NCI-H146 (cell line): ENCODE measurements at regions not wholly inside any gene's neighbourhood (a gene's known extent, or its start where the extent isn't known, plus 50 kb on each side); places are given as distances from the start of the nearest gene placed in this dataset.
"Not testable (repeated sequence)": the region's sequence is repeated elsewhere in the genome, so short reads cannot be mapped to it uniquely, and the experiment has no call there.

Experiments
- DNase-seq: peaks from one replicate; lab custom pipeline; 2025; lab: John Stamatoyannopoulos, UW

DNA sequence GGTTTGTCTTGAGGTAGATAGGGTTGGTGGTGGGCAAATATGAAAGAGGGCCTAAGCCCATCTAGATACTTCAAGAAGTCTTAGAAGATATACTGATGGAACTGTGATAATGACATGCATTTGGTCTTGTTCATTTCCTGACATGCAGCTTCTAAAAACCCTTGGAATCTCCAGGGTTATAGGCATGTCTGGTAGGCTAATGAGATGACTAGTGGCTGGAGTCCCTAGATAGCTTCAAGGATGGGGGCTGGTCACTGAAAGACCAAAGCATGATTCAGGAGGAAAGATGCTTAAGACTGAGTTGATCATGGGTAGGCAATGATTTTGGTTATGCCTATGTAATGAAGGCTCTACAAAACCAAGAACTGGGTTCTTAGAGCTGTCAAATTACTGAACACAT, 217.9 kb upstream of the MOCS1 start:
- no peak for DNase-seq

DNA sequence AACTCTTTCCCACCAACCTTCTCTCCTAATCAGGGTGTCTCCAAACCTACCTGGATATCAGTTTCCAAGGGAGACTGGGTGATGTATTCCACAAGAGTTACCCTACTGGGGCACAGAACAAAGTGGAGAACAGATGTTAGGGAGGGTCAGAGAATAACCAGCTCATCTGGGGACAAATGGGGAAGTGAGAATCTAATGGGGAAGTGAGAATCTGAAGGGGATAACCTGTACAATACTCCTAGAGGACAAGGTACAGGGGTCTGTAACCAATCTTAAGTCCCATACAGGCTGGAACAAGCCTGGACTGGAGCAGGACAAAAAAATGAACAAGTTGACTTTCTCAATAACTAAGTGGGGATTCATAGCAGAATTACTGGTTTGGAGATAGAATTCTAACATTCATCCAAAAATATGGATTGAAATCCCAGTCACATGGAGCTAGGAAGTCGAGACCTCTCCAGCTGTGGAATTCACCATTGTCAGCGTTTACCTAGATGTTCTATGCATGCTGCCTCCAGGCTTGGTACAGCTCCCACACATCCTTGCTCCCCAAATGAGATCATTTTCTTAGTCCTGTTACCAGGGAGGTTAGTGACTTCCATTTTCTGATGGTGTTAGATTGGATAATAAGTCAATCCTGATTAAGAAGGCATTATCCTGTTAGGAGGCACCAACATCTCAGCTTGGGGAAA, 214.8 kb upstream of the MOCS1 start:
- DNase-seq, result no peak

- DNase-seq, result no peak
These were observed 212.6 kb upstream of the MOCS1 start for GRCh38 chr6:40146902-40147301.

GRCh38 chr6:40139447-40139846, 205.2 kb upstream of the MOCS1 start:
- DNase-seq, result no peak

- no peak for DNase-seq
These were observed 204.0 kb upstream of the MOCS1 start for GRCh38 chr6:40138273-40138720.

GRCh38 chr6:40135491-40136072, 201.3 kb upstream of the MOCS1 start:
- no peak for DNase-seq

DNA sequence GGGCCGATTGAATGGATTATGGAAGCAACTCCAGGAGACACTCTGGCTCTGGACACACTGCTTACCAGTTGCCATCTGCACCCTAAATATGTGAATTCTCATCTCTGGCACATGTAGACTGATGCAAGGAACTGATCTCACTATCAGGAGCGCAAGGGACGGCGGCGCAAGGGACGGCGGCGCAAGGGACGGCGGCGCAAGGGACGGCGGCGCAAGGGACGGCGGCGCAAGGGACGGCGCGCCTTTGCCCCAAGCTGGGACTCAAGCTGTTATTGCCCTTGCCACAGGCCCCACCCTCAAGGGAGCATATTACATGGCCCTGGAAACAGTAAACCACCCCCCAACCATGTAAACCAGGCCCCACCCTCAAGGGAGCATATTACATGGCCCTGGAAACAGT, 199.7 kb upstream of the MOCS1 start:
- not testable (repeated sequence) for DNase-seq

GRCh38 chr6:40131675-40132074, 197.4 kb upstream of the MOCS1 start:
- no peak for DNase-seq

GRCh38 chr6:40128127-40128526, 193.9 kb upstream of the MOCS1 start:
- DNase-seq, result no peak

GRCh38 chr6:40125680-40126394, 191.6 kb upstream of the MOCS1 start:
- DNase-seq, result no peak

GRCh38 chr6:40124924-40125323, 190.7 kb upstream of the MOCS1 start:
- DNase-seq, result no peak

DNA sequence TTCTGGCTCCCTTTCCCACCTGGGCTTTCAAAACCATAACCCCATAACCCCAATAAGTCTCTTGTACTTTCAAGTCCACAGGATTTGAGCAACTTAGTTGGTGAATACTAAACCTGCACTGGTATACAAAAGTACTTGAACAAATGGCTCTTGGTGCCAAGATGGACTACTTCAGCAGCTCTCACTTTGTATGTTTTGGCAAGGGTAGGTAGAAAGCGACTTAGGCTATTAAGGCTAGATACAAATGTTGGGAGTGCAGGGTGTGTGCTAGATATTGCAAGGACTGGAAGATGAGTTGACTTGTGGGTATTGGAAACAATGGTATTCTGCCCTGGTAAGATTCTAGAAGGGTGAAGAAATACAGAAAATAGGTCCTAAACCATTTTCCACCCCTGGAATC, 182.6 kb upstream of the MOCS1 start:
- DNase-seq, result no peak

- DNase-seq, result no peak
These were observed 178.1 kb upstream of the MOCS1 start for GRCh38 chr6:40112350-40112749.

GRCh38 chr6:40108736-40109135, 174.5 kb upstream of the MOCS1 start:
- DNase-seq, result no peak

DNA sequence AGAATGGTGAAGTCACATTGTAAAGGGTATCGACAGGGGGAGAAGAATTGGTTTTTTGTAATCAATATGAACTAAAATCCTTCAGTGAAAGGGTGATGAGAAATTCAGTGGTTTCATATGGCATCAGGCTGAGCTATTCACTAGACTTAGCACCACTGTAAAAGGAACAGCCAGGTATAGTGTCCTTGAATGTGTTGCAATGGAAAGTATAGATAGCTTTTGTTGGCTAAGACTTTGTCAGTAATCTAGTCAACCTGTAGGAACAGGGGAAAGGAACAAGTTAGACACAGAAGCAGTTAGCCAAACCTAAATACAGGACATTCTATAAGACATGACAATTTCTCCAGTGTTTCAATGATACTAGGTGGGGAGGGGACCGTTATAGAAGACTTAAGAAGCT, 172.6 kb upstream of the MOCS1 start:
- no peak for DNase-seq

DNA sequence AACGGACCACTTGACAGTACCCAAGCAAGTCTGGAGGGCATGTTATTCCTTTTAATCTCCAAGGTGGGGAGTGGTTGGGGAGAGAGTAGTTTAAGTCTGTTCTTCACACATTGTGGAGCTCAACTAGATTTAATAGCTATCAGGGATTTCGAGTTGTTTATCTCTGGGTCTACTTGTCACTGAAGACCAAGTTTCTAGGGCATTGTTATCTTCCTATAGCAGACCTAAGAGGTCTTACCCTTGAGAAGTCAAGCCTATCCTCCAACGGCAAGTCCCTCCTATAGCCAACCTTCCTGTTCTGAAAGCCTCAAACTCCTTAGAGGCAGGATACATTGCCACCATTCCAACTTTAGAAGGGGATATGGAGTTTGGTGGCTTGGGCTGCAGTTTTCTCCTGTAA, 164.5 kb upstream of the MOCS1 start:
- DNase-seq, result no peak

GRCh38 chr6:40097590-40097989, 163.3 kb upstream of the MOCS1 start:
- DNase-seq, result no peak

DNA sequence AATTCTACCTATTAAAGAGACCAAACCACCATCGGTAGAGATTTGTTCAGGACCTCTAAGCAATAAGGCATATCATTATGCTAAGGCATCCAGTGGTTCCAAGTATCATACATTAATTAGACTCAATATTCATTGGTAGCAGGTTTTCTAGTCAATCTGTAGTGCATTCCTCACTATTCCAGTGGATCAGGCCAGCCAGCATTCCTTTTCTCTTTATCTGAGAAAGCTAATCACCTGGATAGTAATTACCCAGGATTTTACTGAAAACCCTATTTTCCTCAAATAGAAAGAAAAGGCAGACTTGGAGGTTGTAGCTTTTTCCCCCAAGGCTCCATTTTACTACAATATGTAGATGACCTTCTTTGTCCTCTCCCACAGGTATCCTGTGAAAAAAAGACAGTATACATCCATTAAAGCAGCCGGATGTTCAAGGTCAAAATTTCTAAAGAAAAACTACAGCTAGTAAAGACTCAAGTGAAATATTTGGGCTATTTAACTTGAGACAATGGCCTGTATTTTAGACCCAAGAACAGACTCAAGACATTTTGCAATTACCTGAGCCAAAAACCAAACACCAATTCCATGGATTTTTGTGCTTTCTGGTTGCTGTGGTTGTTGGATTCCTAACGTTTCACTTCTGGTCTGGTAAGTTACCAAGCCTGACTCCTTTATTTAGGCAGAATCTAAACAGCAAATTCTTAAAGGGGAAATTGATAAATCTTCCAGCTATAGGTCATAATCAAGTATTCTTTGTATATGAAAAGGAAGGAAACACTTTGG, 149.1 kb upstream of the MOCS1 start:
- DNase-seq, result no peak

DNA sequence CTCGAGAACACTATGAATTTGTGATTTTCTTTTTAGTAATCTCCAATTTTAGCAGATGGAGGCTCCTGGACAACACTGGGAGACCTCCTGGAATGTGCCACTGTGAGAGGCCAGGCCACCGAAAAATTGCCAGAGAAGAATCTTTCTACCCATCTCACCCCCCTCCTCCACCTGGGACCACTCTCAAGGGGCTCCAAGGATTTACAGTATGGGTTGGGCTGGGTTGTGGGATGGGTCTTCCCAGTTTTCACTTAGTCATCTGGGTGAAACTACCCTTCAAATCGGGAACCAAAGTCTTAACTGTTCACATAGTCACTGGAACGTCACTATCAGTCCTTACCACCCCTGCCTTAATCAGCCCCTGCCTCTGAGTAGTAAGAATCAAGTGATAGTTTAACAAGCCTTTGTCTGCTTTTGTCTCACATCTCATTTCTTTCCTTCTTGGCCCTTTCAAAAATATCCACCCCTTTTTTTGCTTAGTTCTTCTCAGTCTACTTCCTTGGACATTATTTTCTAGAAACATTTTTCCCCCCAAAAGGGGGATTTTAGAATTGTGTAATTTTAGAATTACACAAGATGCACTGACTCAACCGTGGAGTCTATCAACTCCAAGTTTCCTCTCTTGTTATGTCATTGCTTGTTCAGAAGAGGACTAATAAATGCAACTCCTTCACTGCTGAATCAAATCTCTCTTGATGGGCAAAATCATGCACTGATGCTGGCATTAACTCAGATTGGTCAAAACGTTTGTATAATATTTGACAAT, 148.2 kb upstream of the MOCS1 start:
- DNase-seq, result no peak

DNA sequence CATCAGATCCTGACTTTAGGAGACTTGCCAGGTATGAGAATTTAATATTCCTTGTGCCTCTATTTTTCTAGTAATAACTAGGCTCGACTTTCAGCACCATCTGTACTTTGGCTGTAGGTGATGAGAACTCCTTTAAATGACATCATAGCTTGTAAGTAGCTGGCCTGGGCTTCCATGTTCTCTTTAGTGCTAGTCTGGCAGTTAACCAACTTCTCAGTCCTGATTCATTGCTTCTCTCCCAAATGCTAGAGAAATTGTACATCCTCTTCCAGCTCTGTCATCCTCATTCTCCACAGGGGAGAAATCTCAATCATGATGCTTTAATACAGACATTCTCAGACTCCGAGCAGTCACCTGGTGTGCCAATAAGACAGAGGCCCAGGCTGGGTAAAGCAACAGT, 143.5 kb upstream of the MOCS1 start:
- no peak for DNase-seq

- no peak for DNase-seq
These were observed 143.1 kb upstream of the MOCS1 start for GRCh38 chr6:40077315-40077714.

- no peak for DNase-seq
These were observed 140.9 kb upstream of the MOCS1 start for GRCh38 chr6:40075056-40075590.
